NAMALWA (cell line): ENCODE measurements at regions not wholly inside any gene's neighbourhood (a gene's known extent, or its start where the extent isn't known, plus 50 kb on each side); places are given as distances from the start of the nearest gene placed in this dataset.

Source experiments
- DNase-seq: peaks from one replicate; pipeline ENCODE4 v3.0.0-alpha.2; 2015; ENCODE audit warnings: low spot score

DNA sequence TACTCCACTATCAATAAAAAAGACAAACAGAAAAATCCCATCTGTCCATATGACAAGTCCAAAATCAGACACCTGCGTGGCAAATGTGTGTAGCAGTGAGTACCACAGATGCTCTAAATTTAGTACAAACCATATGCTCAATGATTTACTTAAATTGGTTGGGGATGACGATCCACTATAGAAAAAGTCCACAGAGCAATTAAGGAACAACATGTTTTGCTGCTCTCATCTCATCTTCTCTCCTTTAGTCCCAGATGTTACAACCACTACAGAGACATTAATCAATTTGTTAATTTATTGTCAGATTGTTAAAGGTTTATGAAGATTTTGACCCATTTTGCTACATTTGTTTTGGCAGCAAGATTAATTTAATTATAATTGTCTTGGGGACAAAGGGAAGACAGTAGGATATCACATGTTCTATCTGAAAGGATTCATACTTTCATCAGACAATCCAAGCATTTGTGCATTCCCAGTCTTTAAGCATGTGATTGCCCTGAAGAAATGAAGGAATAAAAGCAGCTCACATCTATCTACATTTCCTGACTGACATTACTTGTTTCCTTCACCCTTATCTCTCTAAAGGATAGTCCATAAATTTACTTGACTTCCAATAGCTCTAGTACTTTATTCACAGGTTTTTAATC lies 2268.1 kb downstream of the PCDH7 start:
- DNase-seq: no peak

DNA sequence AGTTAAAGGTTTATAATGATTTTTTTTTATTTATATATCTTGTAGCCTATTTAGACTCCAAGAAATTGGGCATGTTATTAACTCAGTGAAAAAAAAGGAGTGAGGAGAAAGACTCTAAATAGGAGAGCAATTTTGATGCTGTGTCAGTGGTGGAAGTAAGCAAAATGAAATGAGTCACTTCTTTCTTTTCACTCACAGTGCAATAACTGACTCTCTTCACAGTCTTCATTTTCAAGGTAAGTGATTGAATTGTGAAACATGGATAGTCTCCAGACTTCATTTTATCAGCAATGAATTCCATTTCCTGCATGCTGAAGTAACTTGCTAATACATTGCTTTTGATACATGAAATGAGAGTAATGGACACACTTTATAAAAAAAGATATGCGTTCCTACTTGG lies 2271.5 kb downstream of the PCDH7 start:
- DNase-seq: no peak

DNA sequence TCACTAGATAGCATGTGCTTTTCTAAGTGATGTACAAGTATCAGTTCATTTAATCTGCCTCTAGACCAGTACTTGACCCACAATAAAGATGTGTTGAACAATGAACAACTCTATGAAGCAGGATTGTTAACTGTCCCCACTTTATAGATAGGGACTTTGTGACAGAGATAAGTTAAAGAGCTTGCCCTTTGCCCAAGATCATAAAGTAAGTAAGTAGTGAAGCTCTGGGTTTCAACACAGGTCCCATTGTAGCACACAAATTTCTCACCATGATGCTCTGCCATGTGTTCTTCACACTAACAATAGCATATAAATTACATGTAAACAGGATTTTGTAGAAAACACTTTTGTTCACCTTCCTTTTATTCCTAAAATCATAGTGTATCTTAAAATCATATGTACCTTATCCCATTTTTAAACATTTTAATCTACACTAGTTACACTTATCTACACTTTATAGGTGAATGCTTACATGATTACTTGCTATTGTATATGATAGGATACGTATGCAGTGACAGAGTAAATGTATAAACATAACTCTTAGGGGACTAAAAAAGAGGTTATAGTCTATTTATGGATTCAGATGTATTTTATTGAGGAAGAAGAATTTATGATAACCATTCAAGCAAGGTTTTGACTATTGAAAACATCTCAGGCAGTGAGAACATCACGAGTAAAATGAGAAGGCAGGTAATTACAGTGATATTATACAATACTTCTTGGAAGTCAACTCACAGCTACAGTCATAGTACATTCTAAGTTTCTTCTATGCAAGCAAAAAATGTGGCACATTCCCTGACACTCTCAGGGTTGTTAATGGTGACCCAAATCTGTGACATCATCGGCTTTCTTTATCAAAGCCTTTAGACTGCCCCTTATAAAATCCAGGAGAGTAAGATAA lies 2275.1 kb downstream of the PCDH7 start:
- no peak for DNase-seq

DNA sequence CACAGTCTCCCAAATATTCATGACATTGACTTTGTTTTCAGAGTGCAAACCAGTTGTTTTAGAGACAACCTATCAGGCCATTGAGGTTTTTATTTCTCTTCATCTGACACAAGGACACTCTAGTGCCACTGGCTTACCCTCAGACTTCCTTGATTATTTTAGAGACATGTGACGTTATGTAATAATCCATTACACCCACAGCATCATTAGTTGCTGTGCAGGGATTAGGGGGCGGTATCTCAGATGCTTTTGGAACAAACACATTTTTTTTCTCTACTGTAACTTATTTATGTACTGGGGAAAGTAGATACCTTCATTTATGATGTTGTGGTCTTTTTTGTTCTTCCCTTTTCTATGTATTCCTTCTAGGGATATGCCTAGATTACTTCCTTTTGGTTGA lies 2293.1 kb downstream of the PCDH7 start:
- no peak for DNase-seq

DNA sequence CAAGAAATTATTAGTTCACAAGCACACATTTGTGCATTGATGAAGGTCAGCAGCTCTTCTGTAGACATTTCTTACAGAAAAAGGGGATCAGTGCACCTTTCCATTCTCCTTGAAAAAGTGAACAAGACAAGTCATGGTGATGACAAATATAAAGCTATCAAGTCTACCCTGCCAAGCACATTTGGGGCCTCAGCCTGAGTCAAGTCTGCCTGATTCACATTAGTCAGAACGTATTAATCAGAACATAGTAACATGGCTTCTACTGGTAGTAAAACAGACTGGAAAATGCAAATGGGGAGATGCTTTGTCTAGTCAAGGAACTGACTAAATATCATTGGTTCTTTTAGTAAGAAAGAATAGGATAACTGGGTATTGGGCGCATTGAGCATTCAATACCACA lies 2305.1 kb downstream of the PCDH7 start:
- DNase-seq: no peak

DNA sequence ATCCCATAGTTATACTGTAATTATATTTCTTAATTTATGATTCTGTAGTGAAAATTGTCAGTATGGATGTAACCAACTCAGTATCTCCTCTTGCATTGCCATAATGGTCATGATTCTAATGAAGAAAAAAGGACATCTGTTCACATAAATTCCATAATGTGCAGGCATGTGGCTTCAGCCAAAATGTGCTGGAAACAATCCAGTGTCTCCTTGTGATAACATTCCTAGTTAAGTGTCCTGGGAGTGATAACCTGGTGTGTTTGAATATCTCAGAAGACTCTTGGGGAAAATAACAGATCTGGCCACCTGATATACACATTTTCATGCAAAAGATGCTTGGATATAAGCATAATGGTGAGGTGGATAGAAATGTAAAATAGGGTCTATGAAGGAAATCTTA lies 2309.8 kb downstream of the PCDH7 start:
- no peak for DNase-seq

DNA sequence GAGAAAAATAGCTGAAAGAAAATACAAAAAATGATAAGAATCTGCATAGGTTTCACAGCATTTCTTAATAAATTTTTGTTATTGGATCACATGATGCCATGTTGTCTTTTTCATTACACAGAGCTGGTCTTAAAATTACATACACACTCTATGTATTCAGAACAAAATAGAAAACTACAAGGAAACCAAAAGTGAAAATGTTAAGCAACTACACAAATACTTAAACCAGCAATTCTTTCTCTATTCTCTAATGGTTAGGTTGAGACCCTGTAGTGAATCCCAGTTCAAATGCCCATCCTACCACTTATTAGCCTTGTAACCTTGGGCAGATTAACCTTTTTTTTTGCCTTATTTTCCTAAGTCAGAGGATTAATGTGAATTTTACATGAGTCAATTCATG lies 2311.2 kb downstream of the PCDH7 start:
- no peak for DNase-seq

DNA sequence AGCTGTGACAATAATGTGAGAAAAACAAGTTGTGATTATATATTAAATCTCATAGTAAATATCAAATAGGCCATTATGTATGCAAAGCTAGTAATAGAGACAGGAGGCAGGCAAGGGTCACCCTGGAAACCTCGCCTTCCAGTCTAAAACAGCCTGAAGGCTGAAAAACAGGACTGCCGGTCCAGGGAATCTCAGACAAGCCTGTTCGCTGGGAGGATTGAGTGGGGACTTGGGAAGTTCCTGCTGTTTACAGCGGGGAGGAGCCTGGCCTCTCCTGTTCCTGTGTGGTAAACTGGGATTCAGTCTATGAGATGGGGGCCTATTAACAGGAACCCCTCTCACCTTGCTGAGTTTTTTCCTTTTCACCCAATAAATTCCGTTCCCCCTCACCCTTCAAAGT lies 2317.3 kb downstream of the PCDH7 start:
- no peak for DNase-seq

DNA sequence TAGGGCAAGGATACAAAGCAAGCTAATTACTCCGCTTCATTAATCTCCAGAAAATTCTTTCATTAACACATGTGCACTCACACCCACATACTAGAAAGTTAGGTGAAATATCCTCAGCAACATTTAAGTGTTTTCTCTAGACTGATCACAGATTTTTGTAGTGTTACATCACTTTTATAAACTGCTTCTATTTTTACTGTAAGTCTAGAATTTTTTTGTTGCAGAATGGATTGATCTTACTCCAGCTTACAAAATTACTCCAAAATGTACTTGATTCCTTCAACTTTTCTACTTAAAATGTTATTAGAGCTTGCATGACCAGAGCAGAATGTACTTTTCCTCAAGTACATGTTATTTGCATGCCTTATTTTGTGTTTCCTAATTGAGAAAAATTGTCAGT lies 2325.2 kb downstream of the PCDH7 start:
- DNase-seq: no peak

DNA sequence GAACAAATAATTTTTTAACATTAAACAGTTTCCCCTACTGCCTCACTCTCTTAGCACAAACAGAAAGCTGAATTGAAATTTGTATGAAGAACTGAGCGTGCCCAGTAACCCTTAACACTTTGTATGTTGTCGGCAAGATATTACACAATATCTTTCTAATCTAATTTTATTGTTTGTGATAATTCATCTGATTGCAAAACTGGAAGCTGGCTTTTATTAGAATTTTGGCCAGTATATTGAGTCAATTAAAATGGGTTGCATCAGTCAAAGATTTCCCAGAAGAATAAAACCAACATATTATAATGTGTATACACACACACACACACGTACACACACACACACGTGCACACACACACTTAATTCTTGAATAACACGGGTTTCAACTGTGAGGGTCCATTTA lies 2332.1 kb downstream of the PCDH7 start:
- no peak for DNase-seq

DNA sequence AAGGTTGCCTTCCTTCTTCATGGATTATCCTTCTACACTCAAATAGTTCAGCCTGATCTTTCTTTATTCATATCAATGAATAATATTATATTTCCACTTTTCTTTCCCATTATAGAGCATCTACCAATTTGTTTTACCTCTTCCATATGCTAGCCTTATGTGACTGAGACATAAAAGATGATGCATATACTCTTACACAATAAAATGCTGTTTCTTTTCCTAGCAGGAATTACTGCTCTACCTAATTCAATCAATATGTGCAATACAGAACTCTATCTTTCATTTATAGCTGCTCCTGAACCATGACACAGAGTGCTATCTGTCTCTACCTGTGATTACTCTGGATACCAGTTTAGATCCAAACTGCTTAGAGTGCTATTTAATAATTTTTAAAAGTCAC lies 2334.0 kb downstream of the PCDH7 start:
- DNase-seq: no peak

DNA sequence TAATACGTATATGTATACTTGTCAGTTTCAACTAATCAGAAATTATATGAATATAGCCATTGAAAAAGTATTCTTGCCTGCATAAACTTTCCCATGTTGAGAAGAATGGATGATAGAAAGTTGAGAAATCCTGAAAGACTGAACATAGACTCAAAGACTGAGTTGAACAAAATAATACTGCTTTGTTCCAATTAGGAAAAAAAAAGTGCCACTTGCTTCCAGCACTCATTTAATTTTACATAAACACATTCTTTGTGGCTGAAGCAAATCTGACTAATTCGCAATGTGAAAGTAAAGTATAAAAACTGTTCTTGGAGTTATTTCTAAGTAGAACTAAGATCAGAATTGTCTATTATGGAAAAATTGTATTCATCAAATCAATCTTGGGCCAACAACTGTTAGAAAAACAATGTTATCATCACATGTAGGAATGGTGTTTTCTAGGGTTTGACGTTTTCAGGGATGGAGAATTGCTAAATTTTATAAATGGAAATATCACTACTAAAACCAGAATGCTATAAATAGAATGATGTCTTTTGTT lies 2334.6 kb downstream of the PCDH7 start:
- no peak for DNase-seq

DNA sequence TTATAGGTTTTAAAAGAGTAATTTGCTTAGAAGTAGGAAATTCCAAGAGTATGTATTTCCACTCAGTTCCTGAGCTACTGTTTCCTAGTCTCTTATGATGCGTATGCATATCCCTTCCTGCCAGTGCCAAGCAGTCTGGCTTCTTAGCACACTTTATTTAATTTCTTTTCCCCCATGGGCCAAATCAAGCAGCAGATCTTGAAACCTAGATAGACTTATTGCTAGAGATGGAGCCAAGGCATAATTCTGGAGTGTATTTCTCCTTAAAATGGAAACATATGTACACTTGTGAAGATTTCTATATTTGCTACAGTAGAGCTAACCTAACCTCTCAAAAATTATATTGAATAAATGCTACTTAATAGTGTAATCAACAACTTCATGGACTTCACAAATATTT lies 2337.6 kb downstream of the PCDH7 start:
- DNase-seq: no peak

DNA sequence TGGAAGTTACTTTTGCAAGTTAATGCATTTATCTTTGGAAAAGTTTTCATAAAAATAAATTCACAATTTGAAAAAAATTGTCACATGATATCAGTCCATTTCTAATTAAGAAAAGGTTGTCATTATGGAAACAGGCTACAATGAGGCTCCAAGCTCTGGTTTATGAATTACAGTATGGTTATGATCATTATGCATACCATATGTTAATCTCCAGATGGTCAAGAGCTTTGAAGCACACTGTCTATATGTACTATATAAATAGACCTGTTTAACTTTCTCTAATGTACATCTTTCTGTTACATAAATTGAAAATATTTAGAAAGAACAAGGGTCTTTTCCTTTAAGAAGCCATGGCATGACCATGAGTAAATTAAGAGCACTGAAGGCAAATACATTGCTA lies 2338.8 kb downstream of the PCDH7 start:
- DNase-seq: no peak

DNA sequence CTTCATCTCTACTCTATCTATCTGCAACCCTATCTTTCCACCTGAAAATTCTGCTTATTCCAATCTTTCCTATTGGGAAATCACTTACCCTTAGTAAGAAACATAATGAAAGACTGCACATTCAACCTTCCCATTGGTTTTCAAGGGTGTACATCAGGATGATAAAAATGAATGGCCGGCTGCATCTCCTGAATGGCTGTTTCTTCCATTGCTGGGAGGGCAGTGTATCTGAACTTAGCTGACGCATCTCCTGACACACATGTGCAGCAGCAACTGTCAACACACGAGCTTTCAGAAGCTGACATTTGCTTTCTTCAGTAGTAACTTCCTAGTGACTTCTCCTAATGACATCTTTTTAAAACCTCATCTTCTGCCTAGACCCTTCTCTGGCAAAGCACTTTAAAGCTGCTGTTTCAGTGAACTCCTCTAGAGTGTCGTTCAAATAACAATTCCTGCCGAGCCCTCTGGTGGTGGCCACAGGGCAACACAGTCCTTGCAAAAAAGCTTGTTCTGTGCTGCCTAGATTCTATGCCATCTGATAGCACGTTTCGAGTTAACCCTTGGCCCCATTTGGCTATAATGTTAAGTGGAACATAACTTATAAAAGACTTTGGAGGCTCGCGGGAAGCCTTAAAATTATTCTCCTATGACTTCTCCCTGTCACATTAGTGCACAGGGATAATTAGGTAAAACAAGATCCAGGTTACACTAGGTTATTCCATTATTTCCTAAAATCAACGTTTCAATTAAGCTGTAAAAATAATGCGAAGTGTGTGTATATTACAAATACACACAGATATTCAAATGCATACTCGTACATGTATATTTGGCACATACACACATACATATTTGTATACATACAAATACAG lies 2340.7 kb downstream of the PCDH7 start:
- DNase-seq: peak; percentile 63

DNA sequence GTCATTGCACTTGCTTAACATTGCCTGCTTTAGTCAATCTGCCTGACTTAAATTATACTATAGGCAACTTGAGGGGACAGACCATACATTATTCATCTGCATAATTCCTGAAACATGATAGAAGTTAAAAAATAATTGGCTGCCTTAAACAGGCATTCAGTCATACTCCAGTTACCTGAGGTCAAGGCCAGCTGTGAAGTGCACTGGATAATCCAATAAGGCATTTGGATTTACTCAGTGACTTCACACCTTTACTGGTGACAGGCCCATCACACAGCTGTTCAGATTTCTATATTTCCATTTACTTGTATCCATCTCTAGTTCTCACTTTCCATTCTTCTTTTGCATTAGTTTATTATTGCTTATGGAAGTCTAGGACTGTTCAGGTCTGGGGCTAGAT lies 2341.6 kb downstream of the PCDH7 start:
- DNase-seq: no peak

DNA sequence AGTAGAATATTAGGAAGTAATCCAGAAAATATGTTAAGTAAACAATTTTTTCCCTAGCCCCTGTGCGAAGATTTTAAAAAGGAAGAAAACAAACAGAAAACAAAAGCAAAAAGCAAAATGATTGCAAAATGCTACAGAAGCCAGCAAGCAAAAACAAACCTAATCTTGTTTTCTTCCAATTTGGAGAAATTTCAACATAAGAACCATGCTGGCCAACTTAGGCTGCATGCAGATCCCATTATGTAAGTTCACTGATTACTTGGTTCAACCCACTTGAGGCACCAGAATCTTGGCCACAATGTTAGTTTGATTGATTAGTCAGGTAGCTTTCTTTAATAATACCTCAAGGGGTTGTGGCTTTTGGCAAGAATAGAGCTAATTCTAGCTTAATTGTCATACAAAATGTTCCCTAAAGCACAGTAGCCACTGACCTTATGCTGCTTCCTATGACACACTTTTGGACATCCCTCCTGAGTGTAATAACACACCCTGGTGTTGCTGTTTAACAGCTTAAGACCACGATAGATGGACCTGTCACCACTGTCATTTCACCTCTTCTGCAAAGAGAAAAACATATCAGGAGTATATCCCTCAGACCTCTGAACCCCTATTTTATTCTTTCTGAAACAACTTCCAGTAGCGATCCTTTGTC lies 2342.1 kb downstream of the PCDH7 start:
- DNase-seq: no peak

DNA sequence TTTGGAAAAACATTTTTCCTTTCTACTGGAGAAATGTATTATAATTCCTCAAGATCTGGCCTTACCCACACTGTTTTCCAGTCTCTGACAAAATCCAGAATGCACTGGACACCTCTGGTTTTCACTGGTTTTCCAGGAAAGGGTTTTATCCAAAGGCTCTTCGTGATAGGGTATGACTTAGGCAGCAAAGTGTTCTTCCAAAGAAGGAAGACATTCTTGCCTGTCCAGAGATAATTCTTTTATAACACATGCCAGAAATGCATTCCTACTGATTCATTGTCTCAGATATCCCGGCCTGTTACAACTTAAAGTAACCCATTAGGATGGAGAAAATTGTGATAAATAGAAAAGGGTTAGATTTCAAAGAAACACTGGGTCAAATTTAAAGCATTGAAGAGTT lies 2343.1 kb downstream of the PCDH7 start:
- no peak for DNase-seq

DNA sequence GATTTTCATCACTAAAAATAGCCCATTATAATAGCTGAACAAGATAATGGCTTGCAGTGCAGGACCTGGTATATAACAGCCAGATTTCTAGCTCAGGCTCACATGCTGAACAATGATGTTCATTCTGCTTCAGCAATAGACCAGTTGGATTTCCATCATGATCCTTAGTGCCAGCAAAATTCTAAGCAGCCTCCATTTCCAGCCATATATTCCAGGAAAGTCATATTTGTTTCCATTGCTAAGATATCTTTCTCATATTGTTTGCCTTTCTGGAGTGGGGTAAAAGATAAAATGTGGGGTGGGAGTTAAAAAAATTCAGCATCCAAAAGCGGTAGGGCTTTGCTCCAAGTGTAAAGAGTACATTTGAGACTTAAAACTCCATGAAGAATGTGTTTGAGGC lies 2344.1 kb downstream of the PCDH7 start:
- no peak for DNase-seq

DNA sequence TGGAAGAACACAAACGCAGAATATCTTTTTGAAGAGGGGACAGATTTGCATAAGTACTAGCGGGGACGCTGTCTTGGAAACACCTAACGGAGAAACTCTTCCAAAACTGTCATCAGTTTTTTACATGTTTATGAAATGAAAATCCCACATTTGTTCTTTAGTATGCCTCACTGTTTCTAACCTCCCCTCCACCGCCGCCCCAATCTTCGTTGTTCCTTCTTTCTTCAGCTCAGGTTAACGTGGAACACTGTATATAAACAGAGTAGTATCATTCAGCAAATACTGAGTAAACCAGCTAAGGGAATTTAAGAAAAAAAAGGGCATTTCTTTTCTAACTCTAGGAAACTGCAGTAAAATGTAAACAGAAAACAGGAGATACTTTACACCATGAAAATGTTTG lies 2345.6 kb downstream of the PCDH7 start:
- DNase-seq: no peak

DNA sequence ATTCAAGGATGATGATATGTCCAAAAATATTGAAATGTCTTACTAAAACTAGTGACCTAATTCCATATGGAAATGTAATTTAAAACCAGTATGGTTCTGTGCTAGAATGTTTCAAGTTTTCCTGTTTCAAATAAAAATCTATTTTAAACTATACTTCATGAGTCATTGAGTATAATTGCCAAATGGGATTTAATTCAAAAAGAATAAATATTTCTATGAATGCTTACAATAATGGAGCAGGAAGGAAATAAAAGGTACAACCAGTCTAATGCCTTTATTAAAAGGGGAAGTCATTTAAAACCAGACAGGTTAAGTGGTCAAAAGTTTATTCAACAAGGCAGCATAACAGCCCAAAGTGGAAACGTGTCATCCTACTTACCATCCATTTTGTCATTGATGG lies 2347.1 kb downstream of the PCDH7 start:
- no peak for DNase-seq

DNA sequence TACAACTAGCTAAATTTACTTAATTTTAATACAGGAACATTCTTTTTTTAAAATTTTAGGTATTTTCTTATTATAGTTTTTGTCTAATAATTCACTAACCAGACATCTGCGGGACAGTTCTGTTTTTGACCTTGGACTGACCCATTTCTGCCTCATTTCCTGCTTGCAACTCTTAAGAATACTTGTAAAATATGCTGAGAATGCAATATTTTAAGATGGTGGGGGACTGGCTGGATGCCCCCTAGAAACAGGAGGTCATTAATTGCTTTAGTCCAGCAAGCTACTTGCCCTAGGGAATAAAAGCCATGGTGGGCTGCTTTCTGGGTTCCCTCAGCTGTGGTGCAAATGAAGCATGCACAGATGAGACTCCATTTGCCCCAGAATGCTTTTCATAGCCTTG lies 2348.4 kb downstream of the PCDH7 start:
- no peak for DNase-seq
